ENCODE measurements at regions not wholly inside any gene's neighbourhood (a gene's known extent, or its start where the extent isn't known, plus 50 kb on each side); places are given as distances from the start of the nearest gene placed in this dataset.

DNA sequence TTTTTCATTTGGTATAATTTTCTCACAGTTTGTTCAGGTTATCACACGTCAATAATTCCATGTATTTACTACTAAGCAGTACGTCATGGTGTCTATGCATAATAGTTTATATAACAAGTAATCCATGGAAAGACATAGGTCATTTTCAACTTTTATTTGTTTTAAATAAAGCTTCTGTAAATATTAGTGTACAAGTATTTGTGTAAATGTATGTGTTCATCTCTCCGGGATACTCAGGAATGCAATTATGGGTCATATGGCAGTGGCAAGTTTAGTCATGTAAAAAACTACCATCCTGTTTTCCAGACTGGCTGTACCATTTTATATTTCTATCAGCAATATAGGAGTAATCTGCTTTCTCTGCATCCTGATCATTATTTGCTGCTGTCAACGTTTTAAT, 231.1 kb upstream of the ZNF804A start:
- TF ChIP-seq EZH2 (IDR thresholded peaks at IDR 0.05; ENCODE audit: borderline replicate concordance, low read length) (no peak), CTCF (IDR thresholded peaks at IDR 0.05; ENCODE audit: low read length) (no peak)

Data from OCI-LY1 (cell line).